ENCODE measurements at regions not wholly inside any gene's neighbourhood (a gene's known extent, or its start where the extent isn't known, plus 50 kb on each side); places are given as distances from the start of the nearest gene placed in this dataset.

DNA sequence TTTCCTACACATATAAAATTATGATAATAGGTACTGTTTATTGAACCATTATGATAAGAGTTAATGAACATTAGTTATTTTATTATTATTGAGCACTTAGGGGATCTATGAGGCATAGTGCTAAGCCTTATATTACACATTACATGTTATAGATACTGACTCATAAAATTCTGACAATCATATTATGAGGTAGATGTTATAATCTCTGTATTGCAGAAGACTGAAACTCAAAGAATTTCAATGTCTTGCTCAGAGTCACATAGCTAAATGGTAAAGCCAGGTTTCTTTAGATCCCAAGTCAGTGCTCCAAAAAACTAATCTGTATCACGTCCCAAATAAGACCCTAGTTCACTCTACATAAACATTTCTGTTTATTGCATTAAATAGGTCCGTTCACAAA, 207.2 kb upstream of the CNKSR2 start:
- TF ChIP-seq KLF16 (tag by site-specific recombination; IDR thresholded peaks at IDR 0.05) (no peak), ZNF514 (tag by site-specific recombination; IDR thresholded peaks at IDR 0.05) (no peak), ZNF350 (tag by site-specific recombination; IDR thresholded peaks at IDR 0.05) (no peak), ZNF19 (tag by site-specific recombination; IDR thresholded peaks at IDR 0.05; ENCODE audit: low read depth) (no peak), ZFP69B (tag by site-specific recombination; IDR thresholded peaks at IDR 0.05) (no peak), ZNF785 (tag by site-specific recombination; IDR thresholded peaks at IDR 0.05) (no peak)
- TF ChIP-seq, protein P1, sequence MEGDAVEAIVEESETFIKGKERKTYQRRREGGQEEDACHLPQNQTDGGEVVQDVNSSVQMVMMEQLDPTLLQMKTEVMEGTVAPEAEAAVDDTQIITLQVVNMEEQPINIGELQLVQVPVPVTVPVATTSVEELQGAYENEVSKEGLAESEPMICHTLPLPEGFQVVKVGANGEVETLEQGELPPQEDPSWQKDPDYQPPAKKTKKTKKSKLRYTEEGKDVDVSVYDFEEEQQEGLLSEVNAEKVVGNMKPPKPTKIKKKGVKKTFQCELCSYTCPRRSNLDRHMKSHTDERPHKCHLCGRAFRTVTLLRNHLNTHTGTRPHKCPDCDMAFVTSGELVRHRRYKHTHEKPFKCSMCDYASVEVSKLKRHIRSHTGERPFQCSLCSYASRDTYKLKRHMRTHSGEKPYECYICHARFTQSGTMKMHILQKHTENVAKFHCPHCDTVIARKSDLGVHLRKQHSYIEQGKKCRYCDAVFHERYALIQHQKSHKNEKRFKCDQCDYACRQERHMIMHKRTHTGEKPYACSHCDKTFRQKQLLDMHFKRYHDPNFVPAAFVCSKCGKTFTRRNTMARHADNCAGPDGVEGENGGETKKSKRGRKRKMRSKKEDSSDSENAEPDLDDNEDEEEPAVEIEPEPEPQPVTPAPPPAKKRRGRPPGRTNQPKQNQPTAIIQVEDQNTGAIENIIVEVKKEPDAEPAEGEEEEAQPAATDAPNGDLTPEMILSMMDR (tag by site-specific recombination; IDR thresholded peaks at IDR 0.05): no peak
- TF ChIP-seq, protein P2, sequence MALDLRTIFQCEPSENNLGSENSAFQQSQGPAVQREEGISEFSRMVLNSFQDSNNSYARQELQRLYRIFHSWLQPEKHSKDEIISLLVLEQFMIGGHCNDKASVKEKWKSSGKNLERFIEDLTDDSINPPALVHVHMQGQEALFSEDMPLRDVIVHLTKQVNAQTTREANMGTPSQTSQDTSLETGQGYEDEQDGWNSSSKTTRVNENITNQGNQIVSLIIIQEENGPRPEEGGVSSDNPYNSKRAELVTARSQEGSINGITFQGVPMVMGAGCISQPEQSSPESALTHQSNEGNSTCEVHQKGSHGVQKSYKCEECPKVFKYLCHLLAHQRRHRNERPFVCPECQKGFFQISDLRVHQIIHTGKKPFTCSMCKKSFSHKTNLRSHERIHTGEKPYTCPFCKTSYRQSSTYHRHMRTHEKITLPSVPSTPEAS (tag by site-specific recombination; IDR thresholded peaks at IDR 0.05): no peak

Measured in HEK293 (cell line).